Smooth muscle cell (in vitro differentiated cells): ENCODE measurements at regions not wholly inside any gene's neighbourhood (a gene's known extent, or its start where the extent isn't known, plus 50 kb on each side); places are given as distances from the start of the nearest gene placed in this dataset.
"Not testable (repeated sequence)": the region's sequence is repeated elsewhere in the genome, so short reads cannot be mapped to it uniquely, and the experiment has no call there.

Source experiments
- DNase-seq: peaks from one replicate; lab custom pipeline; 2025; ENCODE audit not compliant: unreplicated experiment; lab: John Stamatoyannopoulos, UW
- H2AFZ ChIP-seq: fragments of 200-600 bp; sonication (generic); 2 replicates; pipeline ENCODE4 v1.6.0; 2016; ENCODE audit warnings: antibody characterized with exemption, low read depth, mild to moderate bottlenecking
- H3F3A ChIP-seq: fragments of 200-600 bp; sonication (generic); 2 replicates; pipeline ENCODE4 v1.6.0; 2017; ENCODE audit warnings: antibody characterized with exemption, low read depth
- H3K27ac ChIP-seq: fragments of 200-600 bp; sonication (generic); 2 replicates; pipeline ENCODE4 v1.5.1; 2016; ENCODE audit warnings: low read depth, mild to moderate bottlenecking
- H3K27me3 ChIP-seq: fragments of 200-600 bp; sonication (generic); 2 replicates; pipeline ENCODE4 v1.6.1; 2016; ENCODE audit warnings: low read depth, mild to moderate bottlenecking
- H3K36me3 ChIP-seq: fragments of 200-600 bp; sonication (generic); 2 replicates; pipeline ENCODE4 v1.5.1; 2016; ENCODE audit warnings: low read depth
- H3K4me1 ChIP-seq: fragments of 200-600 bp; sonication (generic); 2 replicates; pipeline ENCODE4 v1.5.1; 2016; ENCODE audit warnings: low read depth
- H3K4me2 ChIP-seq: fragments of 200-600 bp; sonication (generic); 2 replicates; pipeline ENCODE4 v1.6.0; 2016; ENCODE audit warnings: mild to moderate bottlenecking
- H3K4me3 ChIP-seq: fragments of 200-600 bp; sonication (generic); 2 replicates; pipeline ENCODE4 v1.5.1; 2016; ENCODE audit warnings: mild to moderate bottlenecking
- H3K79me2 ChIP-seq: fragments of 200-600 bp; sonication (generic); 2 replicates; pipeline ENCODE4 v1.6.0; 2016; ENCODE audit warnings: low read depth, mild to moderate bottlenecking
- H3K9ac ChIP-seq: fragments of 200-600 bp; sonication (generic); 2 replicates; pipeline ENCODE4 v1.6.0; 2016; ENCODE audit warnings: low read depth
- H3K9me3 ChIP-seq: fragments of 200-600 bp; sonication (generic); replicated peaks from 2 replicates; pipeline ENCODE4 v1.5.1; 2016; ENCODE audit warnings: low read depth
- H4K20me1 ChIP-seq: fragments of 200-600 bp; sonication (generic); 2 replicates; pipeline ENCODE4 v1.6.0; 2016; ENCODE audit warnings: low read depth
- CTCF ChIP-seq: fragments of 200-600 bp; sonication (generic); IDR thresholded peaks from 2 replicates; pipeline ENCODE4 v1.5.1; 2017; ENCODE audit warnings: borderline replicate concordance, mild to moderate bottlenecking, antibody characterized with exemption; ENCODE audit not compliant: insufficient read depth, poor library complexity, severe bottlenecking
- WGBS: methylation state at CpG from one replicate; pipeline ENCODE4 v1.1.7; 2016; ENCODE audit warnings: low lambda C conversion rate; 5-methylcytosine and 5-hydroxymethylcytosine counted together

DNA sequence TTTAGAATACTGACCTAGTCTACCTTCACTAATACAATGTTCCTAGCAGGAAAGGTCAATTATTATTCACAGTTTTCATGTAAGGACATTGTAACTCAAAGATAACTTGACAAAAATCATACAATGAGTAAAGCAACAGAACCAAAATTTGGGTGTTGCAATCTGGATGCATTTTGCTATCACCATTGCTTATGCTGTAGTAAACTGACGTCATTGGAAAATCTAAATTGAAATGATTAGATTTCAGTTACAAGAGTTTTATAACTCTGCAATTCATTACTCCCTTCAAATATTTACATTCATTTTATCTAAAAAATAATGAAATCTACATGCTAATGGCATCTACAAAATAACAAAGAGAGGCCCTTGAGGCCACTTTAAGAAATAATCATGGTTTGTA is 147.0 kb downstream of the TENT5A start:
- no peak overlapping the region for H3K9ac ChIP-seq
- H4K20me1 ChIP-seq = no peaks in the 10 kb centered on the region
- no peaks in the 10 kb centered on the region for H3K9me3 ChIP-seq
- H3K27ac ChIP-seq = no peak overlapping the region
- H3K4me1 ChIP-seq = no peaks in the 10 kb centered on the region
- no peak overlapping the region for H2AFZ ChIP-seq
- H3F3A ChIP-seq = no peaks in the 10 kb centered on the region
- 100% methylated on average over 1 of the region's 1 CpG for WGBS
- DNase-seq = no peak
- H3K79me2 ChIP-seq = no peaks in the 10 kb centered on the region
- H3K4me2 ChIP-seq = no peak overlapping the region
- H3K27me3 ChIP-seq = no peaks in the 10 kb centered on the region
- TF ChIP-seq CTCF = no peak
- no peak overlapping the region for H3K4me3 ChIP-seq
- H3K36me3 ChIP-seq = no peaks in the 10 kb centered on the region

DNA sequence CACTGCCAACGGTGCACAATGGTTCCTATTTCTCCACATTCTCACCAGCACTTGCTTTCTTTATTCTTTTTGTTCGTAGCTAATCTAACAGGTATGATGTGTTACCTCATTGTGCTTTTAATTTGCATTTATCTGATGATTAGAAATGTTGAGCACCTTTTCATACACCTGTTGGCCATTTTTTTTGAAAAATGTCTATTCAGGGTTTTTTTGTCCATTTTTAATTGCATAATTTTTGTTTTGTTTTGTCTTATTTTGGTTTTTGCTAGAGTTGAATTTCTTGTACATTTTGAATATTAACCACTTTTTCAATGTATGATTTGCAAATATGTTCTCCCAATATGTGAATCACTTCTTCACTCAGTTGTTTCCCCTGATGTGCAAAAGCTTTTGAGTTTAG is 150.6 kb downstream of the TENT5A start:
- no peak for TF ChIP-seq CTCF
- Histone ChIP-seq H3K4me2 (no peak overlapping the region), H3K9ac (no peak overlapping the region), H3K4me3 (no peak overlapping the region), H4K20me1 (no peaks in the 10 kb centered on the region), H2AFZ (no peak overlapping the region), H3K27ac (no peak overlapping the region), H3F3A (no peaks in the 10 kb centered on the region), H3K79me2 (no peaks in the 10 kb centered on the region), H3K27me3 (no peaks in the 10 kb centered on the region), H3K36me3 (no peaks in the 10 kb centered on the region), H3K4me1 (no peaks in the 10 kb centered on the region), H3K9me3 (no peaks in the 10 kb centered on the region)
- no peak for DNase-seq
- WGBS = 97% methylated on average over 2 of the region's 2 CpGs

DNA sequence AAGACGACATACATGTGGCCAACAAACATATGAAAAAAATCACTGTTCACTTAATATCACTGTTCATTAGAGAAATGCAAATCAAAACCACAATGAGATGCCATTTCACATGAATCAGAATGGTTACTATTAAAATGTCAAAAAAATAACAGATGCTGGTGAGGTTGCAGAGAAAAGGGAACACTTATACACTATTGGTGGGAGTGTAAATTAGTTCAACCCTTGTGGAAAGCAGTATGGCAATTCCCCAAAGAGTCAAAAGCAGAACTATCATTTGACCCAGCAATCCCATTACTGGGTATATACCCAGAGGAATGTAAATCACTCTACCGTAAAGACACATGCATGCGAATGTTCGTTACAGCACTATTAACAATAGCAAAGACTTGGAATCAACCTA is 152.0 kb downstream of the TENT5A start:
- not testable (repeated sequence) for H3K79me2 ChIP-seq, H3K9me3 ChIP-seq, H3K36me3 ChIP-seq, DNase-seq, H3K4me3 ChIP-seq, H3F3A ChIP-seq, H4K20me1 ChIP-seq, H3K4me1 ChIP-seq, H2AFZ ChIP-seq, H3K9ac ChIP-seq, H3K27ac ChIP-seq, H3K4me2 ChIP-seq, H3K27me3 ChIP-seq
- WGBS = 96% methylated on average over 4 of the region's 4 CpGs

DNA sequence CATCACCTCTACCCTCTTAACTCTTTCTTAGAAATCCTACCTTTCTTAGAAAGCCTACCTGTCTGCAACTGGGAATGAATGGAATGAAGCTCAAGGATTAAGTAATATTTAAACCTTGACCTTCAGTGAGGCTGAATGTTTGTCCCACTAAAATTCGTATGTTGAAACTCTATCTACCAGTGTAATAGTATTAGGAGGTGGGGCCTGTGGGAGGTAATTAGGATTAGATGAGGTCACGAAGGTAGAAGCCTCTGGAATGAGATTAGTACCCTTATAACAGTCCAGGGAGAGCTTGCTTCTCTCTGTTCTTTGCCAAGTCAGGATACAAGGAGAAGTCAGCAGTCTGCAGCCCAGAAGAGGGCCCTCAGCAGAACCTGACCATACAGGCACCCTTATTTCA is 158.0 kb downstream of the TENT5A start:
- Histone ChIP-seq H3K9ac (no peak overlapping the region), H4K20me1 (no peaks in the 10 kb centered on the region), H3K79me2 (no peaks in the 10 kb centered on the region), H3K27me3 (no peaks in the 10 kb centered on the region), H3F3A (no peaks in the 10 kb centered on the region), H3K4me3 (no peak overlapping the region), H3K4me1 (no peaks in the 10 kb centered on the region), H3K27ac (no peak overlapping the region), H3K36me3 (no peaks in the 10 kb centered on the region), H2AFZ (no peak overlapping the region), H3K9me3 (no peaks in the 10 kb centered on the region), H3K4me2 (no peak overlapping the region)
- 84% methylated on average over 2 of the region's 2 CpGs for WGBS
- no peak for TF ChIP-seq CTCF
- no peak for DNase-seq
